Uterus (tissue), 3 donors: ENCODE measurements at regions not wholly inside any gene's neighbourhood (a gene's known extent, or its start where the extent isn't known, plus 50 kb on each side); places are given as distances from the start of the nearest gene placed in this dataset.

Experiments
- DNase-seq, 2 donors: peaks; one replicate each; pipeline ENCODE4 v3.0.0-alpha.2; 2019 to 2020
- H3K27ac ChIP-seq, 2 donors: fragments of 200-600 bp; sonication (generic); 1 replicate in 1 of 2; 2 replicates in 1 of 2; pipeline ENCODE4 v1.5.1; 2016 to 2018
- H3K27me3 ChIP-seq, 2 donors: fragments of 200-600 bp; sonication (generic); one replicate each; pipeline ENCODE4 v1.5.1; 2018 to 2019; ENCODE audit warnings: control low read depth in 1 of 2
- H3K36me3 ChIP-seq, 2 donors: fragments of 200-600 bp; sonication (generic); one replicate each; pipeline ENCODE4 v1.5.1; 2019; ENCODE audit warnings: control low read depth in 1 of 2
- H3K4me1 ChIP-seq, 2 donors: fragments of 200-600 bp; sonication (generic); one replicate each; pipeline ENCODE4 v1.5.1; 2018 to 2019; ENCODE audit warnings: control low read depth in 1 of 2
- H3K4me3 ChIP-seq, 2 donors: fragments of 200-600 bp; sonication (generic); 1 replicate in 1 of 2; 2 replicates in 1 of 2; pipeline ENCODE4 v1.5.1; 2018 to 2019; ENCODE audit warnings: mild to moderate bottlenecking in 1 of 2
- H3K9me3 ChIP-seq, 2 donors: fragments of 200-600 bp; sonication (generic); one replicate each; pipeline ENCODE4 v1.5.1; 2019; ENCODE audit warnings: control low read depth in 1 of 2
- CTCF ChIP-seq, 4 experiments: fragments of 200-600 bp in 2 of 4; fragments of 450-650 bp in 2 of 4; sonication (generic) in 2 of 4; IDR thresholded peaks; one replicate each; pipeline ENCODE4 v1.5.1; 2016 to 2019; ENCODE audit warnings: antibody characterized with exemption in 4 of 4, mild to moderate bottlenecking in 2 of 4, moderate library complexity in 1 of 4
- POLR2A ChIP-seq, 2 donors: fragments of 450-650 bp; IDR thresholded peaks; one replicate each; pipeline ENCODE4 v1.6.1; 2016; ENCODE audit warnings: antibody characterized with exemption in 2 of 2, mild to moderate bottlenecking in 1 of 2, moderate library complexity in 1 of 2
- intact Hi-C: fragments of 100-400 bp; cut with DNase I; formaldehyde crosslinking; loops from one replicate; pipeline ENCODE4 v1.15.1; 2023; ENCODE audit warnings: low total_unique reads
- donor health status: DM: yes; HTN: yes; CAD: no.

DNA sequence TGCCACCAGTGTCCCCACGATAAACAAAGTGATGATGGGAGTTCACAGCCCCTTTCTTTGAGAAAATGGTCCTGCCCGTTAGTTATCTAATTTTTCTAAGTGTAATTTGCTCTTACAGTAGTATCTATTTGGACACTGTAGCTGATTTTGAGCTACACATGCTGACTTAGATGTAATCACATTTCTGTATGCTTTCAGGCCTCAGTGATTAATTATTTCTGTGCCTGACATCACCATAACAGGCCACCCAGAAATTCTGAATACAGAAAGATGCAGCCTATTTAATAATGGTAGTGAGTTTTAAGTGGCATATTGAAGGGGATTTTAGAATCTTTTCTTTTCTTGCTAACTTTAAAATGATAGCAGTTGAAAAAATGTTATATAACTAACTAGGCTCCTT is 147.6 kb upstream of the ANXA10 start:
- H3K36me3 ChIP-seq = no peaks in the 10 kb centered on the region

GRCh38 chr4:167955006-167955405 is 137.3 kb upstream of the ANXA10 start:
- TF ChIP-seq POLR2A (IDR thresholded peaks at IDR 0.05) = no peak
- intact Hi-C loops = no loop called here

More for the DNA sequence above, 147.6 kb upstream of the ANXA10 start:
- no peak overlapping the region for H3K27ac ChIP-seq
- H3K4me3 ChIP-seq = no peak overlapping the region
- H3K27me3 ChIP-seq = no peaks in the 10 kb centered on the region
- TF ChIP-seq CTCF (IDR thresholded peaks at IDR 0.05) = no peak
- no peak for TF ChIP-seq POLR2A (IDR thresholded peaks at IDR 0.05)
- DNase-seq = no peak
- H3K4me1 ChIP-seq = no peaks in the 10 kb centered on the region
- intact Hi-C loops = no loop called here
- H3K9me3 ChIP-seq = no peaks in the 10 kb centered on the region

DNA sequence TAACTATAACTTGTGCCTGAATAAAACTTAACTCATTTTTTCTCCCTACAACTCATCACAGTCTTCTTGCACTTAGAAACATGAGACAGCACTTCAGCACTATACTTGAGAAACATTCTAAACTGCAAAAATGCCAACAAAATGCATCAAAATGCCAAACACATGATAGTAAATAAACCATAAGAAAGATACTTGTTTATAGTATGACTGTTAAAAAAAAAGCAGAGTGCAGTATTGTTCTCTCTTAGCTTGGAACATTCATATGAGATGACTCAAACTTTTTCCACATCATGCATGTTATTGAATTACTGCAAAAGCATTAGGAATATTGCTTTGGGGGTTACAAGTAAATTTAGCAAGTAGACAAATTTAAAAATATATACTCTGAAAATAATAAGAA is 135.7 kb upstream of the ANXA10 start:
- TF ChIP-seq POLR2A (IDR thresholded peaks at IDR 0.05) = no peak
- no peak for TF ChIP-seq CTCF (IDR thresholded peaks at IDR 0.05)
- H3K27me3 ChIP-seq = no peaks in the 10 kb centered on the region
- no peaks in the 10 kb centered on the region for H3K4me1 ChIP-seq
- intact Hi-C loops = no loop called here
- no peaks in the 10 kb centered on the region for H3K9me3 ChIP-seq
- H3K36me3 ChIP-seq = no peaks in the 10 kb centered on the region
- H3K4me3 ChIP-seq = no peak overlapping the region
- no peak for DNase-seq
- H3K27ac ChIP-seq = no peak overlapping the region

More at GRCh38 chr4:167955006-167955405, 137.3 kb upstream of the ANXA10 start:
- Histone ChIP-seq H3K27me3 (no peaks in the 10 kb centered on the region), H3K9me3 (no peaks in the 10 kb centered on the region), H3K36me3 (no peaks in the 10 kb centered on the region), H3K4me1 (no peaks in the 10 kb centered on the region), H3K27ac (no peak overlapping the region), H3K4me3 (no peak overlapping the region)
- DNase-seq = no peak

- intact Hi-C loops = no loop called here
- Histone ChIP-seq H3K36me3 (no peaks in the 10 kb centered on the region), H3K9me3 (no peaks in the 10 kb centered on the region), H3K4me3 (no peak overlapping the region), H3K27ac (no peak overlapping the region), H3K27me3 (no peaks in the 10 kb centered on the region), H3K4me1 (no peaks in the 10 kb centered on the region)
- DNase-seq = no peak
- TF ChIP-seq CTCF (IDR thresholded peaks at IDR 0.05) = no peak
- TF ChIP-seq POLR2A (IDR thresholded peaks at IDR 0.05) = no peak
Observed at GRCh38 chr4:167964766-167965373, 127.5 kb upstream of the ANXA10 start.

DNA sequence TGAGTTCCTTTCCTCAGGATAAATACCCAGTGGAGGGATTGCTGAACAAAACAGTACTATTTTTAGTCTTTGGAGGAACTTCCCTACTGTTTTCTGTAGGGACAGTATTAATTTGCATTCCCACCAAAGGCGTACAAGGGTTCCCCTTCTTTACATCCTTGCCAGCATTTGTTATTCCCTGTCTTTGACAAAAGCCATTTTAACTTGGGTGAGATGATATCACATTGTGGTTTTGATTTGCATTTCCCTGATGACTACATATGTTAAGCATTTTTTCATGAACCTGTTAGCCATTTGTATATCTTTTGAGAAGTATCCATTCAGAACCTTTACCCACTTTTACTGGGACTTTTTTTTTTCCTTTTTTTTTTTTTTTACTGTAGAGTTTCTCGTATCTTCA is 126.2 kb upstream of the ANXA10 start:
- Histone ChIP-seq H3K9me3 (no peaks in the 10 kb centered on the region), H3K4me1 (no peaks in the 10 kb centered on the region), H3K27me3 (no peaks in the 10 kb centered on the region), H3K36me3 (no peaks in the 10 kb centered on the region), H3K27ac (no peak overlapping the region), H3K4me3 (no peak overlapping the region)
- intact Hi-C loops = no loop called here
- DNase-seq = no peak
- TF ChIP-seq CTCF (IDR thresholded peaks at IDR 0.05) (no peak), POLR2A (IDR thresholded peaks at IDR 0.05) (no peak)

DNA sequence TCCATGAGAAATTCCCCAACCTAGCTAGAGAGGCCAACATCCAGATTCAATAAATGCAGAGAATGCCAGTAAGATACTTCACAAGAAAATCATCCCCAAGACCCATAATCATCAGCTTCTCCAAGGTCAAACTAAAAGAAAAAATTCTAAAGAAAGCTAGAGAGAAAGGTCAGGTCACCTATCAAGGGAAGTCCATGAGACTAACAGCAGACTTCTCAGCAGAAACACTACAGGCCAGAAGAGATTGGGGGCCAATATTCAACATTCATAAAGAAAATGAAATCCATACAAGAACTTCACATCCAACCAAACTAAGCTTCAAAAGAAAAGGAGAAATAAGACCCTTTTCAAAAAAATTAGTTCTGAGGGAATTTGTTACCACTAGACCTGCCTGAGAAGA is 118.8 kb upstream of the ANXA10 start:
- DNase-seq = no peak
- peaks cover 0 to 3% of the 10 kb centered on the region in 2 donors for H3K9me3 ChIP-seq
- no peak overlapping the region for H3K27ac ChIP-seq
- TF ChIP-seq CTCF (IDR thresholded peaks at IDR 0.05) (no peak), POLR2A (IDR thresholded peaks at IDR 0.05) (no peak)
- H3K27me3 ChIP-seq = no peaks in the 10 kb centered on the region
- intact Hi-C loops = no loop called here
- no peaks in the 10 kb centered on the region for H3K4me1 ChIP-seq
- no peak overlapping the region for H3K4me3 ChIP-seq
- no peaks in the 10 kb centered on the region for H3K36me3 ChIP-seq
